K562 (cell line): ENCODE measurements at regions not wholly inside any gene's neighbourhood (a gene's known extent, or its start where the extent isn't known, plus 50 kb on each side); places are given as distances from the start of the nearest gene placed in this dataset.

Experiments
- HDAC3 ChIP-seq: fragments of 450-650 bp; IDR thresholded peaks from 2 replicates; pipeline ENCODE4 v1.6.1; 2018; ENCODE audit warnings: borderline replicate concordance, mild to moderate bottlenecking, moderate library complexity; ENCODE audit not compliant: partially characterized antibody
- MCM5 ChIP-seq: fragments of 450-650 bp; IDR thresholded peaks from 2 replicates; pipeline ENCODE4 v1.6.1; 2016; ENCODE audit warnings: low read depth
- NR1H2 ChIP-seq: sonication (generic); formaldehyde crosslinking; IDR thresholded peaks from 2 replicates; pipeline ENCODE4 v1.4.0; 2020; ENCODE audit warnings: mild to moderate bottlenecking, missing genetic modification reagents
- NR3C1 ChIP-seq: sonication (generic); formaldehyde crosslinking; IDR thresholded peaks from 2 replicates; pipeline ENCODE4 v1.8.1; 2022; ENCODE audit warnings: missing genetic modification reagents
- REST ChIP-seq, 2 experiments: fragments of 450-650 bp; formaldehyde crosslinking in 1 of 2; IDR thresholded peaks; 2 replicates each; pipeline versions ENCODE4 v1.4.0 to v1.6.1; 2014 to 2020; ENCODE audit warnings: mild to moderate bottlenecking in 2 of 2, borderline replicate concordance in 1 of 2, low read depth in 1 of 2
- SIX5 ChIP-seq, 2 experiments: IDR thresholded peaks; 2 replicates each; pipeline ENCODE4 v1.6.1; 2011; ENCODE audit warnings: low read length in 2 of 2, borderline replicate concordance in 1 of 2, low read depth in 1 of 2, mild to moderate bottlenecking in 1 of 2, moderate library complexity in 1 of 2; ENCODE audit not compliant: insufficient read depth in 1 of 2
- TCF15 ChIP-seq: fragments of 250-450 bp; sonication (Bioruptor Pico); IDR thresholded peaks from 2 replicates; pipeline ENCODE4 v1.8.0; 2022; ENCODE audit warnings: moderate library complexity, mild to moderate bottlenecking, inconsistent platforms
- TCF7L2 ChIP-seq: fragments of 150-350 bp; IDR thresholded peaks from 2 replicates; pipeline ENCODE4 v1.6.1; 2016; ENCODE audit warnings: low read depth, mild to moderate bottlenecking, low read length, moderate library complexity
- TSC22D4 ChIP-seq: fragments of 450-650 bp; IDR thresholded peaks from 2 replicates; pipeline ENCODE4 v1.6.1; 2016; ENCODE audit warnings: missing genetic modification characterization, missing biosample characterization, control low read depth
- WHSC1 ChIP-seq: IDR thresholded peaks from one replicate; pipeline ENCODE4 v1.6.1; 2012; ENCODE audit warnings: low read length, control low read depth, inconsistent platforms
- ZFP36 ChIP-seq: fragments of 150-350 bp; IDR thresholded peaks from 2 replicates; pipeline ENCODE4 v1.6.1; 2018; ENCODE audit warnings: low read length, low read depth; ENCODE audit not compliant: partially characterized antibody

- no peak for TF ChIP-seq MCM5
- TF ChIP-seq SIX5 (IDR thresholded peaks at IDR 0.05; ENCODE audit: borderline replicate concordance in 1 of 2, insufficient read depth in 1 of 2, low read depth in 1 of 2, low read length in 2 of 2), result no peak
- TF ChIP-seq NR3C1 (CRISPR knock-in tag), result no peak
- TF ChIP-seq TCF7L2, result no peak
- TF ChIP-seq WHSC1, result peak; percentile 51
- TF ChIP-seq NR1H2 (CRISPR knock-in tag), result no peak
- TF ChIP-seq HDAC3, result no peak
- no peak for TF ChIP-seq ZFP36
- no peak for TF ChIP-seq TSC22D4 (tag)
- no peak for TF ChIP-seq REST (IDR thresholded peaks at IDR 0.05; ENCODE audit: borderline replicate concordance)
- TF ChIP-seq REST (CRISPR knock-in tag; IDR thresholded peaks at IDR 0.05; ENCODE audit: low read depth), result no peak
- no peak for TF ChIP-seq TCF15 (CRISPR knock-in tag)
Measured at GRCh38 chr16:85321509-85322271, 209.4 kb upstream of the CIBAR2 start (continued).
